ENCODE measurements at regions not wholly inside any gene's neighbourhood (a gene's known extent, or its start where the extent isn't known, plus 50 kb on each side); places are given as distances from the start of the nearest gene placed in this dataset.

- H3K27me3 Mint-ChIP-seq (ENCODE audit: low read depth): no peaks in the 10 kb centered on the region
- no peak overlapping the region for H3K27ac Mint-ChIP-seq
- H3K4me3 Mint-ChIP-seq: no peak overlapping the region
- H3K36me3 Mint-ChIP-seq (ENCODE audit: low read depth): no peaks in the 10 kb centered on the region
- peaks cover 9% of the 10 kb centered on the region for H3K9me3 Mint-ChIP-seq
- H3K4me1 Mint-ChIP-seq: peaks cover 4% of the 10 kb centered on the region
- TF ChIP-seq, protein P1, sequence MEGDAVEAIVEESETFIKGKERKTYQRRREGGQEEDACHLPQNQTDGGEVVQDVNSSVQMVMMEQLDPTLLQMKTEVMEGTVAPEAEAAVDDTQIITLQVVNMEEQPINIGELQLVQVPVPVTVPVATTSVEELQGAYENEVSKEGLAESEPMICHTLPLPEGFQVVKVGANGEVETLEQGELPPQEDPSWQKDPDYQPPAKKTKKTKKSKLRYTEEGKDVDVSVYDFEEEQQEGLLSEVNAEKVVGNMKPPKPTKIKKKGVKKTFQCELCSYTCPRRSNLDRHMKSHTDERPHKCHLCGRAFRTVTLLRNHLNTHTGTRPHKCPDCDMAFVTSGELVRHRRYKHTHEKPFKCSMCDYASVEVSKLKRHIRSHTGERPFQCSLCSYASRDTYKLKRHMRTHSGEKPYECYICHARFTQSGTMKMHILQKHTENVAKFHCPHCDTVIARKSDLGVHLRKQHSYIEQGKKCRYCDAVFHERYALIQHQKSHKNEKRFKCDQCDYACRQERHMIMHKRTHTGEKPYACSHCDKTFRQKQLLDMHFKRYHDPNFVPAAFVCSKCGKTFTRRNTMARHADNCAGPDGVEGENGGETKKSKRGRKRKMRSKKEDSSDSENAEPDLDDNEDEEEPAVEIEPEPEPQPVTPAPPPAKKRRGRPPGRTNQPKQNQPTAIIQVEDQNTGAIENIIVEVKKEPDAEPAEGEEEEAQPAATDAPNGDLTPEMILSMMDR (IDR thresholded peaks at IDR 0.05; ENCODE audit: unreplicated experiment in 3 of 3): no peak
Measured at GRCh38 chr4:58368221-58368620, 1258.0 kb upstream of the IGFBP7 start.

- Mint-ChIP-seq H3K9me3 (peaks cover 32% of the 10 kb centered on the region), H3K4me1 (no peaks in the 10 kb centered on the region), H3K36me3 (ENCODE audit: low read depth) (peaks cover 6% of the 10 kb centered on the region), H3K27me3 (ENCODE audit: low read depth) (peaks cover 3% of the 10 kb centered on the region), H3K27ac (no peak overlapping the region), H3K4me3 (no peak overlapping the region)
- TF ChIP-seq, protein P1 (IDR thresholded peaks at IDR 0.05; ENCODE audit: unreplicated experiment in 3 of 3): no peak
Measured at GRCh38 chr4:58360354-58361133, 1250.4 kb upstream of the IGFBP7 start.

DNA sequence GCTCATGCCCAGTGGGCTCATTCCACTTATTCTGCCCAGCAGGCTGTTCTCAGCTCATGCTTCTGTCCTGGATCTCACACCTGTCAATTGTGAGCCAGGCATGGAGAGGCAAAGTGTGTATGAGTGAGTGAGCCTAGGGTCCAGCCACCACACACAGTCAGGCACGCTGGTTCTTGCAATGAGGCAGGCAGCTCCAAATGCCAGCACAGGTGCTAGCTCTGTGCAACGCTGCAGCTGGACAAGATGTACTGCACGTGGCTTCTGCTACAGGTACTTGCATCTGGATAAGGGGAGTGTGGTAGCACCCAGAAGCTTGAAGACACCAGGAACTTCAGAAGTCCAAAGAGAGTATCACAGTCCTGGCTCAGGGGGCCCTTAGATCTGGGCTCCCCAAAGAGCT is 1249.4 kb upstream of the IGFBP7 start:
- Mint-ChIP-seq H3K27me3 (ENCODE audit: low read depth) (peaks cover 3% of the 10 kb centered on the region), H3K4me3 (no peak overlapping the region), H3K4me1 (no peaks in the 10 kb centered on the region), H3K9me3 (peaks cover 32% of the 10 kb centered on the region), H3K36me3 (ENCODE audit: low read depth) (peaks cover 6% of the 10 kb centered on the region), H3K27ac (no peak overlapping the region)
- TF ChIP-seq, protein P1 (IDR thresholded peaks at IDR 0.05; ENCODE audit: unreplicated experiment in 3 of 3): no peak

- H3K9me3 Mint-ChIP-seq: peaks cover 32% of the 10 kb centered on the region
- no peak overlapping the region for H3K27ac Mint-ChIP-seq
- TF ChIP-seq, protein P1 (IDR thresholded peaks at IDR 0.05; ENCODE audit: unreplicated experiment in 3 of 3): no peak
- H3K27me3 Mint-ChIP-seq (ENCODE audit: low read depth): peaks cover 3% of the 10 kb centered on the region
- H3K4me3 Mint-ChIP-seq: no peak overlapping the region
- no peaks in the 10 kb centered on the region for H3K4me1 Mint-ChIP-seq
- H3K36me3 Mint-ChIP-seq (ENCODE audit: low read depth): peaks cover 6% of the 10 kb centered on the region
Measured at GRCh38 chr4:58357947-58358346, 1247.8 kb upstream of the IGFBP7 start.

GRCh38 chr4:58325070-58325469 is 1214.9 kb upstream of the IGFBP7 start:
- H3K9me3 Mint-ChIP-seq: no peaks in the 10 kb centered on the region
- H3K4me1 Mint-ChIP-seq: no peaks in the 10 kb centered on the region
- H3K4me3 Mint-ChIP-seq: no peak overlapping the region
- no peaks in the 10 kb centered on the region for H3K36me3 Mint-ChIP-seq (ENCODE audit: low read depth)
- no peaks in the 10 kb centered on the region for H3K27me3 Mint-ChIP-seq (ENCODE audit: low read depth)
- TF ChIP-seq, protein P1 (IDR thresholded peaks at IDR 0.05; ENCODE audit: unreplicated experiment in 3 of 3): no peak
- no peak overlapping the region for H3K27ac Mint-ChIP-seq

GRCh38 chr4:58313444-58313843 is 1203.3 kb upstream of the IGFBP7 start:
- H3K4me1 Mint-ChIP-seq: no peaks in the 10 kb centered on the region
- H3K36me3 Mint-ChIP-seq (ENCODE audit: low read depth): no peaks in the 10 kb centered on the region
- H3K4me3 Mint-ChIP-seq: no peak overlapping the region
- peaks cover 7% of the 10 kb centered on the region for H3K27me3 Mint-ChIP-seq (ENCODE audit: low read depth)
- TF ChIP-seq, protein P1 (IDR thresholded peaks at IDR 0.05; ENCODE audit: unreplicated experiment in 3 of 3): no peak
- no peaks in the 10 kb centered on the region for H3K9me3 Mint-ChIP-seq
- H3K27ac Mint-ChIP-seq: no peak overlapping the region
